NCI-H748 treated with DMSO at 0.1 percent for 48 hours (cell line): ENCODE measurements at regions not wholly inside any gene's neighbourhood (a gene's known extent, or its start where the extent isn't known, plus 50 kb on each side); places are given as distances from the start of the nearest gene placed in this dataset.

Experiments used
- DNase-seq: peaks from one replicate; lab custom pipeline; 2025; lab: John Stamatoyannopoulos, UW

DNA sequence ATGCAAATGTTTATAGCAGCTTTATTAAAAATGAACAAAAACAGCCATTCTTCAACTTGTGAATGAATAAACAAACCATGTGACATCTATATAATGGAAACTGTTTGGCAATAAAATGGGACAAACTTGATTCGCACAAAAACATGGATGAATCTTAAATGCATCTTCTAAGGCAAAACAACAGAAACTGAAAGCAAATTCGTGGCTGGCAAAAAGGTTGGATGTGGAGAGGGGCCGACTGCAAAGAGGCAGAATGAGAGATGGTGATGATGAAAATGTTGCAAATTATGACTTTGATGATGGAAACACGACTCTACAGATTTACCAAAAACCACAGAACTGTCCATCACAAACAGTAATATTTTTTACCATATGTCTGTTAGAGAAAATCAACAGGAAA lies 327.0 kb upstream of the NR5A2 start:
- no peak for DNase-seq

DNA sequence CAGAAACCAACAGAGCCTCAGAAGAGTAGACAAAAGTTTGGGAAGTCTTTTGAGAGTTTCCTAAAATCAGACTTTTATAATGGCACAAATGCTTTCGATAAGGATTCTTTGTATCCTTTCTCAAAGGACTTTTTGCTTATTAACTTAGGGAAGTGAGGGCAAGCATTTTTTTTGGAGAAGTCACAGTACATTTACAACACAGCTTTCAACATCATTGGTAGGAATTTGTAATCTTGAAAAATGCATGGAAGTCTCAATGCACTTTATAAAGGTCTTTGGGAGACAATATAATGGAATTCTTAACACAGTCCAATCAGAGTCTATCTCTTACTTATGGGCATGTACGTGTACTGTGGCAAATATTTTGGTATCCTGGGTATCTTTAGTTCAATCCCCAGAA lies 325.8 kb upstream of the NR5A2 start:
- no peak for DNase-seq

DNA sequence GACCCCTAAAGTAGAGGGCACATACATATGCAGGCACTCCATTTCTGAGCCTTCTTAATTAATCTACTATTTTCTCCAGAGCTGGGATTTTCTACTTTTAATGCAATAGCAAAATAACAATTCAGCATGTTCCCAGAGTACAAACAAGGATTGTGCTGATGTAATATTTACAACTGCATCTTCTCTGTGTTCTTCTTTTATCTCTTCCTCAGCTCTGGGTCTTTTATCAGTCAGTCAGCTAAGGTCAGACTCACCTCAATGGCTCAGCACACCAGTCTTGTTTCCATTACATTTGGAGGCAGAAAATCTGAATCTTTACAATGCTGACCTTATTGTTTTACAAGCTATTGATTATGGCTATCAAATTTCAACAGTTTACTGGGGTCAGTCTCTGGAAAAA lies 323.3 kb upstream of the NR5A2 start:
- DNase-seq: no peak

DNA sequence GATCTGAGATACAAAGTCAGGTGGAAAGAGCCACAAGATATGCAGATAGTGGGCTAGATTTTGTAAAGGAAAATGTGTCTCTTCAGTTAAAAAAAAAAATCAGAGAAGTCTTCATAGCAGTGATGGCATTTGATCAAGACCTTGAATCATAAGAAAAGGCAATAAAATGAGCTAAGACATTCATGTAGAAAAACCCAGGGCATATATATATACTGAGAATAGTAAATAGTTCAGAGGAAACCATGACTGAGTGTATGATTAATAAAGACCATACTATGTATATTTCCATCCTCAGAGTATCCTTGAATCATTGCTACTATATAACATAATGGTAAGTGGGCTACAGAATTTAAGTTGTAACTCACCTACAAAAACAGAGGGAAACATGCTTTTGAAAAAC lies 321.7 kb upstream of the NR5A2 start:
- no peak for DNase-seq

DNA sequence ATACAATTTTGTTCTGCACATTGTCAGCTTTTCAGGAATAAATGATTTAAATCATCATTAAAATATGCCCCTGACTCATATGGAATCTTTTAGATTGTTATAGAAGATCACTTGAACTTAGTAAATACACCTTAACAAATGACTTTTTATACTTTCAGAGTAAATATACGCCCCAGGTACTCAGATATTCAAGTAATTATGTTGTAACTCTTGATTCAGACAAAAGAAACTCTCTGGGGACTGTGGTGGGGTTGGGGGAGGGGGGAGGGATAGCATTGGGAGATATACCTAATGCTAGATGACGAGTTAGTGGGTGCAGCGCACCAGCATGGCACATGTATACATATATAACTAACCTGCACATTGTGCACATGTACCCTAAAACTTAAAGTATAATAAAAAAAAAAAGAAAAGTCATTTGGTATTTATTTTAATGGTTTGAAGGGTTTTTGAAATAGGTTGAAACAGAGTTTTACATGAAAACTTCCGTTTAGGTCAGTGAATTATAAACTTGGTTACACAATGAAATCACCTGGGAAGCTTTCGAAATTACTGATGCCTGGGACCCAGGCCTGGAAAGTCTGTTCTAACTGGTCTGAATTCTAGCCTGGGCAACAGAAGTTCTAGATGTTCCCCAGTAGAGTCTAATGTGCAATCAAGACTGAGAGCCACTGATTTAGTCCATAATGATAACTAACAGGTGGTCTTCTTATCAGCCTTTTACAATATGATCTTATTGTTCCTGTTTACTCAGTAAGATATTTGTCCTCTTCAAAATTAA lies 320.5 kb upstream of the NR5A2 start:
- DNase-seq: no peak

DNA sequence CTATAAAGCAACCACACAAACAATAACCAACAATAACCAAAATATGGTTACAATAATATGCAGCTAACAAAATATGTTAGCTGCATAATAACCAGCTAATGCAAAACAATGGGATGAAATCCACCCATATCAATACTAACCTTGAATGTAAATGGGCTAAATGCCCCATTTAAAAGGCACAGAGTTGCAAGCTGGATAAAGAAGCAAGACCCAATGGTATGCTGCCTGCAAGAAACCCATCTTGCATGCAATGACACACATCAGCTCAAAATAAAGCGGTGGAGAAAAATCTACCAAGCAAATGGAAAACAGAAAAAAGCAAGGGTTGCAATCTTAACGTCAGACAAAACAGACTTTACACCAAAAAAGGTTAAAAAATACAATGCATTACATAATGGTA lies 316.5 kb upstream of the NR5A2 start:
- no peak for DNase-seq

DNA sequence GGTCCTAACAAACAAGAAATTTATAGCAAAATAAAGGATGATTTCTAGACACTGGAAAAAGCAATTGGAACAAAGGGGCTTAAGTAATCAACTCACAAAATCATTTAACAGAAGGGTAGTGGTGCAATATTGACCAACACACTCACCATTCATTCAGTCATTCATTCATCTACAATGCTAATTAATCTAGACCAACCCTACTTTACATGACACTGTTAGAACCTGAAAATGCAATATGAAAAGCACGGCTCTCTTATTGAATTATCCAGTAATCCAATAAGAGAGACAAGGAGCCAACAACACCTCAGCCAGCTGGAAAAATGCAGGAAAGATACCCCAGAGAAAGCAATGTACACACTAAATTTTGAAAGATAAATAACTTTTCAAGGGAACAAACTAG lies 310.8 kb upstream of the NR5A2 start:
- no peak for DNase-seq

DNA sequence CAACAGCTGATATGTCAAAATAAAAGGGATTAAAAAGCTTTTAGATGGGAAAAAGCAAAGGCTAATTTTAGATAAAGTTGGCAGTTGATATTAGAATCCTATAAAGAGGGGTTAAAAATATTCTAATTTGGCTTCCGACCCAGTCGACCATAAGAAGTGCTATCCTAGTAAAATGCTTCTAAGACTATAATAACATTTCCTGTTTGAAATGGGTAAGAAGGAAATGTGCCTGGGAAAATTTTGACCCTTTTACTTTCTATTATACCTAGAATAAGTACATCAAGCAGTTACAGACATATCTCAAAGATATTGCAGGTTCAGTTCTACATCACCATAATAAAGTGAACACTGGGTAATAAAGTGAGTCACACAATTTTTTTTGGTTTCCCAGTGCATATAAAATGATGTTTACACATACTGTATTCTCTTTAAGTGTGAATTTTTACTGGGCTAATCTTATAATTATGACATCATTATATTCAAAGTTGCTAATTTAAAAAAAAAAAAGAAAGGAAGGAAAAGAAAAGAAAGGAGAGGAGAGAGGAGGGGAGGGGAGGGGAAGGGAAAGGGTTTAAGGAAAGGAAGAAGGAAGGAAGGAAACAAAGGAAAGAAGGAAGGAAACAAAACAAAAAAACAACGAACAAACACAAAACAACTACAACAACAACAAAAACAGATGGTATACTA lies 308.2 kb upstream of the NR5A2 start:
- no peak for DNase-seq

DNA sequence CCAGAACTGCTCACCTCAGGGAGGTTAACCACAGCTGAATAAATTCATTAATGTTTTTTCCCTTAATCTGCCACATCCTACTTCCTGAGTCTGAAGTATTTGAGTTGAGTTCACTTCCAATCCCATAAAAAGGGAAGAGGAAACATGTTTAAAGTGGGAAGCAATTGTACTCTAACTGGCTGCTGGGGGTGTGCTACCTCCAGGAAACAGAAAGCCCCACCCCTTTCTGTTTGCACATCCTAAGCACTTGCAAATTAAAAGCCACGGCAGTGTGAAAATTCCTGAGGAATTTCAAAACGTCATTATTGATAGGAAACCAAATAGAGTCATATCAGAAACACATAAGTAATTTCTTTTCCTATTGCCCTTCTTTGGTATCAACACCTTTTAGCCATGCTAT lies 307.0 kb upstream of the NR5A2 start:
- DNase-seq: no peak

DNA sequence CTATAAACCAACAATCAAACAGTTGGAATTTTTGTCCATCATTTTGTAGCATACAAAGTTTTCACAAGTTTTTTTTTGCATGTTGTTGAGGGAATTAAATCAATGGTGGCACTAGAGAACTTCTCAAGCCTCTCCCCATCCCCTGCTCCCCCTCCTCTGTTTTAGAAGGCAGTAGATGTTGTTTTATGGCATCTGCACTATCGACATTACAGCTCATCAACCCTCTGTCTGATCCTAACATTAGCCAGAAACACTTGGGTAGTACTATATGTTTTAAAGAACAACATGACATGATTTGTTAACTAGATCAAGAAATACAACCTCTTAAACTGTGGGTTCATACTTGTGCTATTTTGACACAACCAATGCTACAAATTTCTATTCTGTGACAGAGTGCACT lies 306.5 kb upstream of the NR5A2 start:
- no peak for DNase-seq

DNA sequence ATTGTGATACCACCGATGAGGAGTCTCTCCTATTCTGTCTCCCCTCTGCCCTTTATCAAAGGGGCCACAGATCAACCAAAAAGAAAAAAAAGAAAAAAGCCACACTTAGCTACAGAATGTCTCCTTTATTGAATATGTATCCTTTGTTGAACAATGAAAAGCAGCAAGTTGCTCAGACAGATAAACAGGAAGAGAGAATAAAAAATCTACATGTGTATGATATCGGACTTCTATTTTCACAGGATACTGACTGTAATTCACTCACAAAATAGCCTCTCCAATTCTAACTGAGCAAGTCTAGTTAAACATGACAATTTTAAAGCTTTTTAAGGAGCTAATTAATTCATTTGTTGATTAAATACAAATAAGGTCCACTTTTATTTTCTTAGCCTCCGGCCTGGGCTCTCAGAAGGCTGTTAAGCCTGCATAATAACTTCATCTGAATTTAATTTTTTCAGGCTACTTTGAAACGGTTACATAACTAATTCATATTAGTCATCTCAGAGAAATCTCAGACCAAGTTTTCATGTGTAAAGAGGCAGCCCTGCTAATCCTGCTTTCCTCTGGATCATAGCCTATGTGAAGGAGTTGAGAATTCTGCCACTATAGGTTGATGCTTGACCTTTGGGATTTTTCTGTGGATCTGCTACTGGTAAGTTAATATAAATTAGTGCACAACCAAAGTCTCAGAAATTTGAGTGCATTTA lies 304.1 kb upstream of the NR5A2 start:
- DNase-seq: no peak

DNA sequence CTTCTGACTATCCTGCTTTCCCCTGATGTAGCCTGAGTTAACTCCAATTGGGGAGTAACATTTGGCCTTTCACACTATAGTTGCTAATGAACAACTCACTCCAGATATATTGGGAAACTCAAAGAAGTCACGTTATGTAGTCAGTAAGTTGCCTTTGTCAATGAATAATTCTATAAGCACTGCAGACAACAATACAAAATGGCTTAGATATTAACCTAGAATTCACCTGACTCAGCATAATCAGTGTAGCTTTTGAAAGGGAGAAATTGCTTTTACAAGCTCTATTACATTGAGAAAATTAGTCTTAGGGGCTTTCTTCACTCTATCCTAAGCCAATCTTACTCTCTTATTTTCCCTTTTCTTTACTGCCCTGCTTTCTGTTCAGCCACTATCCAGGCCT lies 303.5 kb upstream of the NR5A2 start:
- no peak for DNase-seq

DNA sequence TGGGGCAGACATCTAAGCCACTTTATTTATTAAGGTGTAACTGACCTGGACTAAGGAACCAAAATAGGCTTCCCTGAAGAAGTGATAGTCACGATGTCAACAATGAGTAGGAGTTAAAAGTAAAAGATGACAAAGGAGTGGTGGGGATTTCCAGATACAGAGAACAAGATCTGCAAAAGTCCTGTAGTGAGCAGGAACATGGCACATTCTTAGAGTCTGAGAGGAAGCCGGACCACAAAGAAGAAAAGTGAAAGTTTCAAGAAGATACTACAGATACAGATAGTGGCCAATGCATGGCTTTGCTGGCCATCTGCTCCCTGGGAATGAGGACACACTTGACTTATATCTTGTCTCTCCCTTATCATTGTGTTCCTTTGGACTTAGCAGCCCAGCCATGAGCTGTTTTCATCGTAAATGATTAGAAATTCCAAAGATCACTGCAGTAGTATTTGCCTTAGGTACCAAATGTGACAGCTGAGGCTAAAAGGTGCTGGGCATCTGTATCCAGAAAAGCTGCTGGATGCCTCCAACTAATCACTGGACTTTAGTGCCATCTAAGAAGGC lies 302.4 kb upstream of the NR5A2 start:
- DNase-seq: no peak

DNA sequence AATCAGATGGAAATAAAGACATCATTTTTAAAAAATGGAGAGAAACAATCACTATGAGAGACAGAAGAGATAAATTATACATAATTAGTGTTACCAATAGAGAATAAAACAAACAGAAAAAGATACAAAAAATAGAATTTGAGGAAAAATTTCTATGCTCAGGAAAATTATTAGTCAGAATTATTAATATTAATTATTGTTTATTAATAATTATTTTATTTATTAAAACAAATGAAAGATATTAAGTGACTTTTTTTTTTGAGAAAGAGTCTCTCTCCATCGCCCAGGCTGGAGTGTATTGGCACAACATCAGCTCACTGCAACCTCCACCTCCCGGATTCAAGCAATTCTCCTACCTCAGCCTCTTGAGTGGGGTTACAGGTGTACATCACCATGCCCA lies 299.8 kb upstream of the NR5A2 start:
- no peak for DNase-seq

DNA sequence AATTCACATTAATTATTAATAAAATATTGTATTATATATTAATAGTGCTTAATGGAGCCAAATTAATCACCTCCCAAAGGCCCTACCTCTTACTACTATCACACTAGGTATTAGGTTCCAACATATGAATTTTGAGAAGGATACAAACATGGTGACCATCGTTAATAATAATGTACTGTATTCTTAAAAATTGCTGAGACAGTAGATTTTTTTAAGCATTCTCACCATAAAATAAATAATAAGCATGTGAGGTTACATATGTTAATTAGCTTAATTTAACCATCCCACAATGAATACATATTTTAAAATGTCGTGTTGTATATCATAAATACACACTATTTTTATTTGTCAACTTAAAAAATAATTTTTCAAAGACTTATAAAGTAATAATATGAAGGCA lies 299.2 kb upstream of the NR5A2 start:
- no peak for DNase-seq

DNA sequence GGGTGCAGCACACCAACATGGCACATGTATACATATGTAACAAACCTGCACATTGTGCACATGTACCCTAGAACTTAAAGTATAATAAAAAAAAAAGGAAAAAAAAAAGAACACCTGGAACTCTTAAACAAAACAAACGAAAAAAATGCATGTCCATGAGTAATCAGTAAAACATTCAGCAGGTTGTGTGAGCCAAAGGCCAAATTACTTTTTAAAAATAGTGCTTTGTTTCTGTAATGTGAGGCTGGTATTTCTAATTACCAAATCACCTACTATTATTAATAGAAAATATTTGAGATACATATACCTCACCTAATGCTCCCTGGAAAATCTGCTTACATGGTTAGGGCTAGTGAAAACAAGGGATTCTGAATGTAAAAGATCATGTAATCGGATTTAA lies 294.4 kb upstream of the NR5A2 start:
- DNase-seq: no peak

DNA sequence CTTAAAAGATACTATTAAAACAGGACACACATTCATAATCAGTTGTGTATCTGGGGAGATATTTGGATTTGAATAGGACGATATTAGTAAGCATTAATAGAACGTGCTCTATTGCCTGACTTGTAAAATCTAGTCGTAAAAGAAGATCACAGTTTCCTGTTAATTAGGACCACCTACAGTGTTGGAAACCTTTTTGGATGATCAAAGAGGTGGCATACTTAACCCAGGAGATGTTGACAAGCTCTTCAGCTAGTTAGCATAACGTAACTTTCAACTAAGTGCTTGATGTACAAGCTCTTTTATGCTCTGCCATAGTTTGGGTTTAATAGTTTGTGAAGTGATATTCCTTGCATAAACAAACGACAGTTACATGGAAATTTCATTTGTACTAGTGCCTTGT lies 293.3 kb upstream of the NR5A2 start:
- DNase-seq: no peak

DNA sequence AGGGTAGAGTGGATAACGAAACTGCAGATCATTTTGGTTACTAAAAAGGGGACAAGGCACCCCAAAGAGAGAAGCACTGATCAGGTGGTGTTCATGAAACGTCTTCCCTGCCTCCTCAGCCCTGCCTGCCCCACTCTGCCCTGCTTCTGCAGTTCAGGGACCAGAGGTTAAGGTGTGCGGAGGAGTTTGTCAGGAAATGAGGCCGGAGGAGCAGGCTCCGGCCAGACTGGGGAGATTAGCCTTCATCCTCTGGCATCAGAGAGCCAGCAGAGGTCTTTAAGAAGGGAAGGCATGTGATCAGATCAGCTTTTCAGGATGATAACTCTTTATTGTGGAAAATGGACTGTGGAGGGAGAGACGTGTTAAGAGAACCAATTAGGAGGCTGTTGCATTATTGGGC lies 291.9 kb upstream of the NR5A2 start:
- DNase-seq: no peak

DNA sequence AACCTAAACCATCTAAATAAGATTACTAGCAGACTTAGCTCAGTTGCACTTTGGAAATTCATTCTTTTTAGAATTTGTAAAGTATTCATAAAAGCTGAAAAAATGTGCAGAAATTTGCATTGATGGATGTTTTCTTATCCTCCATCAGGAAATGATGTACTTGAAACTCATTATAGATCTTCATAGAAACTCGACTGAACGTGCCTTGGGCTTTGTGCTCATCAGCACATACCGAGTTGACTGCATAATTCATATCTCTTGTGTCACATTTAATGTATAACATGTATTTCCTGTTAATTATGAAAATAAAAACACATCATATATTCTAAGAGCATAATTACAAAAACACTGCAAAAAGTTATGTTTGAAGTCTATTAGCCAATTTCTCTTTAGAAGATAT lies 290.9 kb upstream of the NR5A2 start:
- no peak for DNase-seq

DNA sequence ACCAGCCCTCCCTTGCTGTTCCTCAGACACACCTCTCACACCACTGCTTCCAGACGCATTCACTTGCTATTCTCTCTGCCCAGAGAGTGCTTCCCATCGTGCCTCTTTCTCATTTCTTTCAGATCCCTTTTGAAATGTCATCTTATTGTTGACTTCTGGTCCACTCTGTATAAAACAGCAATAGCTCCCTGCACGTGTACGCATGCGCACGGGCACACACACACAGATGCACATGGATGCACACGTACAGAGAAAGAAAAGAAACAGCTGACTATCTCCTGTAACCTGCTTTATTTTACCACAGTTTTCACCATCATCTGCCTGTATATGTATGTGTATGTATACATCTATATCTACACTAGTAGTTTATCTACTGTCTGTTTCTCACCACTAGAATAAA lies 285.9 kb upstream of the NR5A2 start:
- no peak for DNase-seq

DNA sequence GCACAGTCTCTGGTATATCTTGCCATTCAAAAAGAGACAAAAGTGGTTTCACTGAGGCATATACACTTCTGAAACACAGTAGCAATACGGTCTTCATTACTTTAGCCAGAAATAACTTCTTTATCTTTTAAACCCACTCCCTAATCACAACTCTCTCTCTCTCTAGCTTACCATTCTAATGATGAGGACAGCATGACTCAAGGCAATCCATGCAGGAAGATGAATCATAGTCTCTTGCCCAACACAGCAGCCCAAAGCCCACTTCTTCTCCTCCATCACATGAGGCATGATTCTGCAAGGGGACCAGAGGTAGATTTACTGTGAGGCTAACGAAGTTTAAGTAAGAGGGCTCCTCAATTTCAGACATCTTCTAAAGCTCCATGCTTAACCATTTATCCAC lies 285.0 kb upstream of the NR5A2 start:
- DNase-seq: no peak

DNA sequence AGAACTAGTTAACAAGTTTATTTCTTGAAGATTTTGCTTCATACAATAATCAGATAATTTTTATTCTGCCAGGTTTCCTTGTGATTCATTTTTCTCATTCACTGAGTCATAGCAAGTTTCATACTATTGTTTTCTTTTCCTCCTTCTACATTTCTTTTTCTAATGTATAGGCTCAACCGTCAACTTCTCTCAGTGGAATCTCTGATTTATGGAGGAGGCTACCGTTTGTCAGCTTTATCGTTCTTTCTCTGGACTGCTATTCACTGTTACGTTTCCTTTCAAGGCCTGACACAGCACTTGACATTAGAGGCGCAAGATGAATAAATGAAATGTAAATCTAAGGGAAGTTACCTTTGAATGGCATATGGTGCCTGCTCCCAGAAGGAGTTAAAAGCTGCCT lies 284.3 kb upstream of the NR5A2 start:
- no peak for DNase-seq
